Lung (tissue), 11 donors: ENCODE measurements at regions not wholly inside any gene's neighbourhood (a gene's known extent, or its start where the extent isn't known, plus 50 kb on each side); places are given as distances from the start of the nearest gene placed in this dataset.

Source experiments
- ATAC-seq: fragments of 200-7000 bp; cut with Tn5 transposase; one replicate; pipeline ENCODE4 v1.9.1; 2020; ENCODE audit warnings: moderate number of reproducible peaks; ENCODE audit not compliant: insufficient read depth, low FRiP score
- DNase-seq, 3 donors: peaks; one replicate each; pipeline ENCODE4 v3.0.0-alpha.2; 2013 to 2017
- H3K27ac ChIP-seq, 2 donors: one replicate each; pipeline ENCODE4 v1.5.1; 2013; ENCODE audit warnings: mild to moderate bottlenecking in 2 of 2, moderate library complexity in 2 of 2, control low read depth in 1 of 2, inconsistent platforms in 1 of 2, low read depth in 1 of 2, low read length in 1 of 2
- H3K27me3 ChIP-seq, 3 donors: one replicate each; pipeline ENCODE4 v1.5.1; 2013; ENCODE audit warnings: low read length in 2 of 3; ENCODE audit not compliant: control insufficient read depth in 3 of 3, insufficient read depth in 3 of 3
- H3K36me3 ChIP-seq, 4 donors: one replicate each; pipeline ENCODE4 v1.5.1; 2013; ENCODE audit warnings: low read length in 4 of 4, mild to moderate bottlenecking in 1 of 4, moderate library complexity in 1 of 4; ENCODE audit not compliant: control insufficient read depth in 4 of 4, insufficient read depth in 4 of 4
- H3K4me1 ChIP-seq, 5 donors: one replicate each; pipeline ENCODE4 v1.5.1; 2013; ENCODE audit warnings: low read length in 5 of 5, mild to moderate bottlenecking in 2 of 5, moderate library complexity in 1 of 5; ENCODE audit not compliant: control insufficient read depth in 5 of 5, insufficient read depth in 5 of 5
- H3K4me3 ChIP-seq: one replicate; pipeline ENCODE4 v1.5.1; 2013; ENCODE audit warnings: mild to moderate bottlenecking, control low read depth, moderate library complexity
- H3K9ac ChIP-seq, 2 donors: one replicate each; pipeline ENCODE4 v1.5.1; 2013; ENCODE audit warnings: low read length in 2 of 2, control low read depth in 1 of 2; ENCODE audit not compliant: insufficient read depth in 1 of 2
- H3K9me3 ChIP-seq, 4 donors: one replicate each; pipeline ENCODE4 v1.5.1; 2013; ENCODE audit warnings: low read length in 3 of 4, mild to moderate bottlenecking in 1 of 4, moderate library complexity in 1 of 4; ENCODE audit not compliant: control insufficient read depth in 4 of 4, insufficient read depth in 3 of 4
- CTCF ChIP-seq: IDR thresholded peaks from 2 replicates; pipeline ENCODE4 v1.5.1; 2012; ENCODE audit warnings: mild to moderate bottlenecking; ENCODE audit errors: control extremely low read depth, extremely low read depth
- WGBS, 2 donors: extraction: QIAGEN DNeasy Blood & Tissue Kit; methylation state at CpG; one replicate each; pipeline ENCODE4 v1.1.7; 2013; 5-methylcytosine and 5-hydroxymethylcytosine counted together
- donor health status: control.
- donor health status: control.
- donor health status: Bipolar disorder and iron deficiency.
- donor health status: healthy.
- donor health status: DM: yes; HTN: yes; CAD: no.

- Histone ChIP-seq H3K9ac (no peak overlapping the region), H3K4me3 (no peak overlapping the region), H3K27me3 (no peaks in the 10 kb centered on the region), H3K27ac (no peak overlapping the region), H3K4me1 (peaks cover 0 to 3% (median 0%) of the 10 kb centered on the region in 5 donors), H3K9me3 (no peaks in the 10 kb centered on the region), H3K36me3 (no peaks in the 10 kb centered on the region)
- 33 to 52% methylated on average over 2 of the region's 2 CpGs for WGBS, 2 donors
- no peak for TF ChIP-seq CTCF
- no peak for ATAC-seq
- peak in 1 of 3 donors; percentile 34 for DNase-seq
These were observed 155.4 kb downstream of the CARTPT start for GRCh38 chr5:71874521-71874920.

- DNase-seq, result no peak
- ATAC-seq, result no peak
- Histone ChIP-seq H3K4me1 (peaks cover 0 to 14% (median 0%) of the 10 kb centered on the region in 5 donors), H3K27me3 (no peaks in the 10 kb centered on the region), H3K9me3 (no peaks in the 10 kb centered on the region), H3K27ac (no peak overlapping the region), H3K9ac (no peak overlapping the region), H3K36me3 (no peaks in the 10 kb centered on the region), H3K4me3 (no peak overlapping the region)
- TF ChIP-seq CTCF, result no peak
- 81% methylated on average over 1 of the region's 1 CpG for WGBS, 2 donors
These were observed 158.4 kb downstream of the CARTPT start for GRCh38 chr5:71877511-71877910.

GRCh38 chr5:71880536-71880935 is 161.5 kb downstream of the CARTPT start:
- Histone ChIP-seq H3K4me1 (peaks cover 0 to 14% (median 0%) of the 10 kb centered on the region in 5 donors), H3K27ac (no peak overlapping the region), H3K9me3 (no peaks in the 10 kb centered on the region), H3K4me3 (no peak overlapping the region), H3K27me3 (peaks cover 0 to 3% (median 0%) of the 10 kb centered on the region in 3 donors), H3K36me3 (no peaks in the 10 kb centered on the region), H3K9ac (no peak overlapping the region)
- TF ChIP-seq CTCF, result no peak
- ATAC-seq (no peak), DNase-seq (peak; percentile 23 to 44 (median 26))
- 76 to 91% methylated on average over 5 of the region's 5 CpGs for WGBS, 2 donors
